Stimulated activated CD4-positive, alpha-beta T cell treated with anti-CD3 and anti-CD28 coated beads, TNF-alpha, amount 100 ng/mL, for 48 hours (primary cell): ENCODE measurements at regions not wholly inside any gene's neighbourhood (a gene's known extent, or its start where the extent isn't known, plus 50 kb on each side); places are given as distances from the start of the nearest gene placed in this dataset.

ENCODE experiments used
- DNase-seq, 3 donors: peaks; one replicate each; pipeline ENCODE4 v3.0.0-alpha.2; 2020; ENCODE audit warnings: low read depth in 3 of 3

DNA sequence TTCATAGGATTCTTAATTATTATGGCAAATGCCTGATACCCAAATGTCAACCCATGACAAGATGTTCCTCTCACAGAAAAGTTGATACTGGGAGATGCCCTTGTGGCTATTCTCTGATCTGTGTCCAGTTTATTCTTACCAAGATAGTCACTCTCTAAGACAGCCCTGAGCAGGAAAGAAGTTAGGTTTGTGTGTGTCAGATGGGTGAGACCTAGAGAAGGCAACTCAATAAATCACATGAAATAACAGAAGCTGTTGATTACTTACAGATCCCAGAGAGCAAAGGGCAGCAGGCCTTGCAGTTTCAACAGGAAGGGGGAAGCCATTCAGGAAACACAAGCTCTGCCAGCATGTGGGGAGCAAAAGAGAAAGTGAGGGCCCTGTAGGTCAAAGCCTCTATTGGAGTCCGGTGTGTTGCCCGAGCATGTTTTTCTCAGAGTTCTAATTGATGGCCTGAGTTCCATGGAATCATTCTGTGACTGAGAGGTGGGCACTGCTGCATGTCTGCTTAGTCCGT, 1193.7 kb upstream of the CDH18 start:
- no peak for DNase-seq

DNA sequence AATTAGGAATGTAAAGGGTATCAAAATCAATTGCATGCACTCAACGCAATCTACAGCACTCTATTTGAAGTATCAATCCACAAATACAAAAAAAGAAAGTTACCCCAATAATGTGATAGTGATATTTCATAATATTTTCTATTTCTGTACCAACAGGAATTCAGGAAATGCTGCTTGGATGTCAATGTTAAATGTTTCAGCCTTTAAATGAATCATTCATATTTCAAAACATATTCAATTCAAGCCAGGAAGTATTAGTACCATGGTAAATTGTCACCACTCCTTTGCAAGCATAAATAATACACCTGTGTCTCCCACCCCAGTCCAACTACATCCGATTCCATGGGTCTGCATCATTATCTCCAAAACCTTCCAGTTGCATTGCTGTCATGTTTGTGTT, 1185.5 kb upstream of the CDH18 start:
- no peak for DNase-seq

DNA sequence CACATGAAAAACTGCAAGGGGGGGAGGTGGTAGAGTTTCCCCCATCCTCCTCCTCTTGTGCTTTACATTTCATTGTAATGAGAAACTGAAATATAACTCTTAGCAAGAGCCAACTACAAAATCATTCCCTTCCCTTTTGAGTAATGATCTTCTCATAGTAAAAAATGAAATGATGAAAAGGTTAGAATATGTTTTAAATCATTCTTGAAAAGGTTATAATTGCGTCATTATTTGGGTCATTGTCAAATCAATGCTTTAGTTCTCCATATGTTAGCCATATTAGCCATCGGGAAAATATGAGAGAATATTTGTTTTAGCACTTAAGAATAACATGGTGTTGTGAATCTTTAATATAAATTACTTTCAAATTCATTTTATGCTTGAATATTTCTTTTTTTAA, 1185.0 kb upstream of the CDH18 start:
- no peak for DNase-seq

DNA sequence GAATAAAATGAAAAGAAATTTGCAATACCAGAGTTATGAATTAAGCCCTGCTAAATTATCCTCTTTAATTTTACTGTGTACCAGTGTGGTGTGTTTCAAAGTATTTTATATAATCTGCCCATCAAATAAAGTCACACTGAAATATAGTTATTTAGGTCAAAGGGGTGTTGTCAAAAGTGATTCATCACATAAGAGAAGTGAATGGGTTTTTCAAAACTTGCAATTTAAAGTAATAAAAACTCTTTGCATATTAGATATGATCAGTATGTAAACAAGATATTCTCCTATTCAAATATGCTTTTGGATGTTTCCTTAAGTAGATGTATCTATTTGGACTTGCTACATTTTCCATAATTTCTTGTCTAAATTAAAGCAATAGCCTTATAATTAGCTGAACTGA, 1183.0 kb upstream of the CDH18 start:
- DNase-seq = no peak

DNA sequence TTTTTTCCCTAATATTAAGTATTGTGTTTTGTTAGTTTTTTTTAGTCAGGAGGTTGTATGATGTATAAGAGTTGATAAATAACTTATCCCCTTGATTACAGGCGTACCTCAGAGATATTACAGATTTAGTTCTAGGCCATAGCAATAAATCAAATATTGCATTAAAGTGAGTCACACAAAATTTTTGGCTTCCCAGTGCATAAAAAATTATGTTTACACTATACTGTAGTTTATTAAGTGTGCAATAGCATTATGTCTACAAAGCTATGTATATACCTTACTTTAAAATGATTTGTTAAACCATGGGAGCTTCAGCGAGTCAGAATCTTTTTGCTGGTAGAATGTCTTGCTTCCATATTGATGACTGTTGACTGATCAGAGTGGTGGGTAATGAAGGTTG, 1180.6 kb upstream of the CDH18 start:
- no peak for DNase-seq

DNA sequence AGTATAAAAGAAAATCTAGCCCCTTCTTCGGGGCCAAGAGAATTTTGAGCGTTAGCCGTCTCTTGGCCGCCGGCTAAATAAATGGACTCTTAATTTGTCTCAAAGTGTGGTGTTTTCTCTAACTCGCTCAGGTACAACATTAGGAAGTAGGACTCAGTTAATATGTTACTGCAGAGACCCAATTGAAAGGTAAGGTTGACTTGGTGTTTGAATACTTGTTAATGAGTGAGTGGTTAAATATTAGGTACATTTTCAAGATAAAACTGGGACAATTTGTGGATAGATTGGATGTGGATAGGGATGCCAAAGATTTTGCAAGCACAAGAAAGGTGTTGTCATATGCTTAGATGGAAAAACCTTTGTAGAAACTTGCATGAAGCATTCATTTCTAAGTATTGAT, 1177.3 kb upstream of the CDH18 start:
- DNase-seq = no peak

DNA sequence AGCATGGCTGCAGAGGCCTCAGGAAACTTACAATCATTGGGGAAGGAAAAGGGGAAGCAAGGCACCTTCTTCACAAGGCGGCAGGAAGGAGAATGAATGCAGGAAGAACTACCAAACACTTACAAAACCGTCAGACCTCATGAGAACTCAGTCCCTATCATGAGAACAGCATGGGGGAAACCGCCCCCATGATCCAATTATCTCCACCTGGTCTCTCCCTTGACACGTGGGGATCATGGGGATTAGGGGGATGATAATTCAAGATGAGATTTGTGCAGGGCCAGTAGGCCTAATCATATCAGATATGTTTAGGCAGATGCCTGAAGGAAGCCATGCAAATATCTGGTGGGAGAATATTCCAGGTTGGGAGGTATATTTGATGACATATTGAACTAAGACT, 1176.4 kb upstream of the CDH18 start:
- DNase-seq = no peak

DNA sequence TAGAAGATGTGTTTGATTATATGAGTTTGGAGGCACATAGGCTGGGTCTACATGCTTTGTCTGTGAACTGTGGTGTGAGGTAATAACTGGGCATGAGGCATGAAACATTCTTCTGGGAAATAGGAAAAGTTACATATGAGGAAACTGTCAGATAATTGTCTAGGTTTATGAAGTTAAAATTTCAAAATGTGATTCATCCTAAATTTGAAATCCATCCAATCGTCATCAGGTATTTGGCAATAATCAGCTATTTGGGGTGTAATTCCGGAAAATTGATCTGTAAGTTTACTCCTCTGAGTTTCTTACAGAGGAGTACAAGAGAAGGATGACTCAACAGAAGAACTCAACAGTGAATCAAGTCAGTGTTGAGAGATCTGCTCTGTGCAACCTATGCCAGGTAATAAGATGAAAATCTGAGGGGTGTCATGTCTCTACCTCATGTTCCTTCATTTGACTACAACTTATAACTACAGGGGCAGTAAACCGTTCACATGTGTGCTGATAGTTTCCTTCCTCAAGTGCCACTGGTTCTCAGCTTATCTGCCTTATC, 1171.6 kb upstream of the CDH18 start:
- DNase-seq = no peak

DNA sequence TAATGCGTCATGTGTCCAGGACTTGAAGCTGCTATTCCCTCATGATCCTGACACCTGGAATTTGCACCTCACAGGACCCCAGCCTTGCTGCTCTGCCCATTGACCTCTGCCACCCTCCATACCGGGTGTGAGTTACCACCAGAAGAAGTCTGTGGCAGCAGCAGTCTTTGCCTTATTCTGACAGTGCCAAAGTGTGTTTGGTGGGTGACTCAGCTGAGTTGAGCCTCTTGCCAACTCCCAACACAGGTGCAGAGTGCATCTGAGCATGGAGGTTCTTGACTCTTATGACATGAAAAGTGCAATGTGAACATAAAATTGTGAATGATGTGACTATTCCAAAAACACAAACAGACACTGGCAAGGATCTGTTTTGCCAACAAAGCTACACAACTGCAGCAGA, 1166.5 kb upstream of the CDH18 start:
- no peak for DNase-seq

DNA sequence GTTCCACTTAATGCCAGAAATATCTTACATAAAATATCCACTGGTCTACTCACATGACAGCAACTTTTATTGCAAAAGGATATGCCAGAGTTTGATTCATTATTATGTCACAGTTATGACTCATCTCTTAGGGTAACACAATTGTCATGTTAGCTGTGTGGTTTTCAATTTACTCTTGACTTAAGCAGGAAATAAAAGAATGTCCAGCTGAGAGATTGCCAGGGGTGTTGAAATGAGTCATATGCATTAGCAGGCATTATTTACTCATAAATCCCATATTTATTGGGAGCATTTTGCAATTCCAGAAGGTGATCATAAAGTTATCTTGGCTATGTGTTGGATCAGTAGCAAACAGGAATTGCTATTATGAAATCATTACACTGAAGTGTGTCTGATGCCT, 1164.6 kb upstream of the CDH18 start:
- DNase-seq = no peak

DNA sequence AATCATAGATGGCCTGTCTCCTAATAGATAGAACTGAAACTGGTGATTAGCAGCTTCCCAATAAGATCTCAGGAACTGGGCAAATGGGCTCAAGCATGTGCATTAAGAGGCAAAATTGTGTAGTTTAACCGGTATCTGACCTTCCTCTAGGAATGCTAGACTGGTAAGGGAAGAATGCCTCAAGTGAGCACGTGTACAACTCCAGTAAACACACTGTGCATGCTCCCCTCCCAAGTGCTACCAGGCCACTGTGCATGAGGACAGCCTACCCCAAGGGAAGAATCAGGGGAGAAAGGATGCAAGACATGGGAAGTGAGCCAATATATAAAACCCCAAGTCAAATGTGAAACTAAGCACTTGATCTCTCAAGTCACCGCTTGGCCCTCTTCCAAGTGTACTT, 1157.4 kb upstream of the CDH18 start:
- DNase-seq = no peak

DNA sequence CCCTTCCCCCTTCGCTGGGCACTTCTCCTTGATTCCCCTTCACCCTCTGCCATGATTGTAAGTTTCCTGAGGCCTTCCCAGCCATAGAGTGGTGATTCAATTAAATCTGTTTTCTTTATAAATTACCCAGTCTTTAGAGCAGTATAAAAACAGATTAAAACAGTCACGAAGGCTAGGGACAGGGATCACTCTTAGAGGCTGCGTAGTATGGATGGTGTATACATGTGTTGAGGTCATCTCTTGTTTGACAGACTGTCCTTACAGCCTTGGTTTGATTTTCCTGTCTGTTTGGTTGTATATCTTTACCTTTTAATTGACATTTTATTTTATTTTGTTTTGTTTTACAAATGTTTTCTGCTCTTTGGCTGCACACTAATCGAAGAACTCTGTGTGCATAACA, 1155.7 kb upstream of the CDH18 start:
- no peak for DNase-seq

DNA sequence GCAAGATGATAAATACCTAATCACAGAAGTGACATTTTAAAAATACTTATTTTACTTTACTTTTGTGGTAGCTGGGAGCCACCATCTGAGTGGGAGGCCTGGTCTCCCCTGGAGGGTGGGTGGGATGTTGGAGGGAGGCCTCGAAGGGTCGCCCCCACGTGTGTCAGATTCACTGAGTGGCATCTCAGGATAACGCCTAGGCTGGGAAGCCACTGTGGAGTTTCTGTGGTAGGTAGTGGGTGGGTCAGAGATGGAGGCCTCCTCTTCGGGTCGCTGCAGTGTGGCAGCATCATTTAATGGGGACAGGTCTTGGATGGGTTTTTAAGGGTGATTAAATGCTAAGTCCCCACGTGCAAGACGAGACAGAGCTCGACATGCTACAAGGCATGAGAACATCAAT, 1154.8 kb upstream of the CDH18 start:
- DNase-seq = no peak

DNA sequence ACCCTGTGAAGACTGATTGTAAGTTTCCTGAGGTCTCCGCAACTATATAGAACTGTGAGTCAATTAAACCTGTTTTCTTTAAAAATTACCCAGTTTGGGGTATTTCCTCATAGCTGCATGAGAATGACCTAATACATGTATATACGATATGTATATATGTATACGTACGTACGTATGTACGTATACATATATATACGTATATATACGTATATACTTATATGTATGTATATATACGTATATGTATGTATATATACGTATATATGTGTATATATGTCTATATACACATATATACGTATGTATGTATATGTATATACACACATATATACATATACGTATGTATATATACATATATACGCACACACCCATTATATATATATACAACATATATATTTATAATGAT, 1153.0 kb upstream of the CDH18 start:
- no peak for DNase-seq

DNA sequence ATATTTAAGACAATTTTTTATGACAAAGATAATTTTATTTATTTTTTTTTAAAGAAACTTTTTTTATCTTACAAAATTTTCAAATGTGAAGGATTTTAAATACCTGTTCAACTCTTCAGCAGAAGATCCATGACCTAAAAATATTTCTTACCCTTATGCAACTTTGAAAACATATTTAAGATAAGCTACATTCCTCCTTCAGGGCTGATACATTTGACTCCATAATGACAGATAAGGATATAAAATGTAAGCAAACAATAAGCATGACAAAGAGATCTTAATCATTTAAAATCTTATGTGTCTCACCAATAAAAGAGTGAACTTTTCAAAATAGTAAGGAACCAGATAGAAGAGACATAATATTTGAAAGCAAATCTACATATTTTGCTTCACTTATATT, 1138.2 kb upstream of the CDH18 start:
- DNase-seq = no peak

DNA sequence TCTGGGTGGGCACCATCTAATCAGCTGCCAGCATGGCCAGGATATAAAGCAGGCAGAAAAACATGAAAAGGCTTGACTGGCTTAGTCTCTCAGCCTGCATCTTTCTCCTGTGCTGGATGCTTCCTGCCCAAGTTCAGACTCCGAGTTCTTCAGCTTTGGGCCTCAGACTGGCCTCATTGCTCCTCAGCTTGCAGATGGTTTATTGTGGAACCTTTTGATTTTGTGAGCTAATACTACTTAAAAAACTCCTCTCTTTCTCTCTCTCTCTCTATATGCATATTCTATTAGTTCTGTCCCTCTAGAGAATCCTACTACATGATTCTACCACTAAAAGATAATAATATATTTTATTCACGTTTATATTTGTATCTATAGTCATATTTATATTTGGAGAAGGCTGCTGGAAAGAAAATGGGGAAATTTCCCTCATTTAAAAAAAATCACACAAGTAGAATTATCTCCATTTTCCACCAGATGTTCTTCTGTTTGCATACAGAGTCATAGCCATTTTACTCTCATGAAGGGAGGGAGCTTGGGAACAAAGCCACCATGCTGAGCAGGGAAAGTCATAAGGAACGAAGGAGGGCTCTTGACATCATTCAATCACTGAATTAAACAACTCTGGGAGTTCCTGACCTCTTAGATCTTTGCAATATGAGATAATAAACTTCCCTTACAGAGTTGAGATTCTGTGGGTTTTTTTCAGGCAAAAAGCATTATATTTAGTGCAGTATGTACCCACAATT, 1137.4 kb upstream of the CDH18 start:
- no peak for DNase-seq

DNA sequence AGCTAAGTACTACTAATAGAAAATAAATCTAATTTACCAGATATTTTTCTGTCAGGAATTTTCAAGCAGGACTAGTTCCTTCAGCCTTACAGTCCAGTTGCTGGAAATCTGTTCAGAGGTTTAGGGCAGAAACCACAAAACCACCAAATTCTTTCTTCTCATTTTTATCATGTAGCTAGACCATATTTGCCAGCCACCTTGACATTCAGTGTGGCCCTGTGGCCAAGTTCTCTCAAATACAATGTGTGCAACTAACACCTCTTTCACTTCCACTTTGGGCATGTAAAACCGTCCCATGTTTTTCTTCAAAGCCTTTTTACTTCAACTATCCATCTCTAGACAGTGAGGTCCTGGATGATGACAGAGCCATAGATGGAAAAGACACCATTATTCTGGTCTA, 1133.2 kb upstream of the CDH18 start:
- no peak for DNase-seq

DNA sequence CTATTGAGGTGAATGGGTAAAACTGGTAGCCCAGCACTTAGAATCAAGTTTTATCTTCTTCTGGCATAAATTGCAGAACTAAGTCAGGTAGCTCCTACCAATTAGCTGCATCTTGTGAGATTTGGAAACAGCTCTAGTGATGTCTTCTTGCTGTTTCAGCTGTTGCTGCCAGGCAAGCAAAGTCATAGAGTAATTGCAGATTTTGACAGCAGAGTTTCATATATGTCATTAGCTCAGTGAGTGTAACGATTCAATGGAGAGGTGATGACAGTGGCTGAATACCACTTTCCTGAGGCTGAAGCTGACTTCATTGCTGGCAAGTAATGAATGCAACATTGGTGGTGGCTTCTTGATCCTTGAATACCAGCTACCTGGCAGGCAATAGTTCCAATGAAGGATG, 1109.7 kb upstream of the CDH18 start:
- no peak for DNase-seq

DNA sequence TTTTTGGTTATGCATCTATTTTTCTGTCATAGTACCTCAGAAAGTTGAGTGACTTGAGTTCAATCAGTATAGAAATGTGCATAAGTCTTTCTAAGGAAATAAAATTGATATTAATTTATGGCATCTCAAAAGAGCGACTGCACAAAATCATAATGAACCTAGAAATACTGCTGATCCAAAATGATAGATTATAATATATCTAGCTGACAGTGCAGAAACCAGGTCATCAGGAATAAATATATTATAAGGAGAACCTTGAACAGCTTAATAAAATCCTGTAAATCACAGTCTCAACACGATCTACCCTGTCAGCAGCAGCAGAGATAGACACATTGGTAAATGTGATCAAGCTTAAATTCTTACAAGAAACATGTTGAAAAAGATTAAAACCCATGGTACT, 1106.6 kb upstream of the CDH18 start:
- no peak for DNase-seq

DNA sequence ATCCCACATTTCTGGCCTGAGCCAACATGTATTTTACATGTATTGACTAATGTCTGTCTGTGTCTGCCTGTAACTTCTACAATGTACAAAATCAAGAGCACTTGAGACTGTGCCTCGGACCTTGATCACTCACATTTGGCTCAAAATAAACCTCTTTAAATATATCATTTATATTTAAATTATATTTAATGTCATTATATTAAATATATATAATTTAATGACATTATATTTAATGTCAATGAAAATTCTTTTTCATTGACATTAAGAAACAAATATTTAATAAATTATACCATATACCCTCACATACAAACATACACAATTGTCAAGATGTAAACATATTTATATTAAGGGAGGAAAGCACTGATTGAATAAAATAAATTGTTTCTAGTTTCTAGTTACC, 1099.8 kb upstream of the CDH18 start:
- DNase-seq = no peak

DNA sequence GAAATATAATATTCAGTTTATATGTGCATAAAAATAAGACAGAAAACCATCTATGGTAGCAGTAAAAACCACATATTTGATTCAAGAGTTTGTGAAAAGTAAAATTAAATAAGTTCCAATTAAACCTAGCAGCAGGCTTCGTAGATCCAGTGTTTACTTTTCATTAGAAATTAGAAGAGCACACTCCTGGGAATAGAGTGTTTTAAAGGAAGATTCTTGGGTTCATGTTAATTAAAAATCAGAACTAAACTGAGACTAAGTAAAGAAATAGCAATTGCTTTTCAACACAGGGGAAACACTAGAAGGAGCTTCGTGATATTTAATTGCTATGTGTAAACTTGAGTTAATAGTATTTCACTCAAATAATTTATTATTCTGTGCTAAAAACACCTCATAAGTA, 1097.8 kb upstream of the CDH18 start:
- no peak for DNase-seq

DNA sequence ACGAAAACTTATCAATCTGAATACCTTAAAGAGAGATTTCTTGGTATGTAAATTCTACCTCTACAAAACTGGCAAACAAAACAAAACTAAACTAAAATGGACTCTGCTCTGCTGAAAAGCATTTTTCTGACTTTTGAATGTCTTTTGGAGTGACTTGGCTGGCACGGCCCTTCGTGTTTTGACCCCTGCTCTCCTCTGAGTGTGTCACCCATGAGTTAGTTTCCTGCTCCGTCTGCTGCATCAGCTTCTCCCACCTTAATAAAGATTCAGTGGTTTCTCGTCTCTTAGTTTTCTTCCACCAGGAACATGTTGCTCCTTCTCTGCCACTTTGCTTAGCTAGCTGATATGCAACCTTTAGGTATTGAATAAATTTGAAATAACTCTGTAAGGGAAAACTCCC, 1084.0 kb upstream of the CDH18 start:
- DNase-seq = no peak

DNA sequence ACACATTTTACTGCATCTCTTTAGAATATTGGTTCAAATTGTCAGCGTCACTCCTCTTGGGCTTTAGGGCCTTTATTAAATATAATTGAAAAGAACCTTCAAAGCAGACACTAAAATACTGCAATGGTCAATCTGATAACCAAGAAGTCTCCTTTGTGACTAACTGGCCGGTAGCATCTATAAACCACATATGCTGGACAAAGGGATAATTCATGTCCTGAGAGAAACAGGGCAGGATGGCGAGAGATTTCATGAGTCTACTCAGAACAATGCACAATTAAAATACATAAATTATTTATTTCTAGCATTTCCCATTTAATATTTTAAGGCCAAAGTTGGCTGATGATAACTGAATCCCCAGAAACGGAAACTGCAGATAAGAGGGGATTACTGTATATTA, 1083.4 kb upstream of the CDH18 start:
- DNase-seq = no peak

DNA sequence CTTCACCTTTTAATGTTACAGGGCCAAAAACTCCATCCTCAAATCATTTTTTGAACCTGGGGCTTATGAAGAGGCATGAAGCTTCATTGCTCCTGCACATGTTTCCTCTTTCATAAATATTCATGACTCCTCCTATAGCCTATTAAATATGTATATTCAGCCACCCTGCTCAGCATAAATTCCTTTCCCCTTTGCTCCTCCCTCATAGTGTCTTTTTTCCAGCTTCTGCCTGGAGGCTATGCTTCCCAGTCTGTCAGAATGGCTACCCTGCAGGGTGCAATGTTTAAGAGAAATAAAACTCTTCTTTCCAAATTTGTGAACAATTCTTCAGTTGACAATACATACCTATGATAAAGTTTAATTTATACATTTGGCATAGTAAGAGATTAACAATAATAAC, 1082.9 kb upstream of the CDH18 start:
- DNase-seq = no peak
